HepG2 (cell line): ENCODE measurements at regions not wholly inside any gene's neighbourhood (a gene's known extent, or its start where the extent isn't known, plus 50 kb on each side); places are given as distances from the start of the nearest gene placed in this dataset.

Experiments
- ATAC-seq: fragments of 200-7000 bp; cut with Tn5 transposase; 3 replicates; pipeline ENCODE4 v1.9.1; 2020; ENCODE audit warnings: mild to moderate bottlenecking, moderate library complexity
- BruUV-seq: library from RNA; stranded (reverse); fragments of 400-500 nt; replicated peaks from 2 replicates; lab custom pipeline; 2021; lab: Mats Ljungman, UMichigan
- CTCF ChIA-PET: fragments of 300-600 bp; formaldehyde crosslinking; extraction: SDS; loops from one replicate; lab custom pipeline; 2021; ENCODE audit warnings: low total read pairs, inconsistent platforms, low intra/inter-chr PET ratio; lab: Yijun Ruan, JAX
- POLR2A ChIA-PET: fragments of 350-600 bp; sonication (Branson Sonifier 250); formaldehyde crosslinking; loops from one replicate; lab custom pipeline; 2020; ENCODE audit warnings: antibody characterized with exemption, inconsistent platforms; lab: Yijun Ruan, JAX
- DNase-seq: peaks from one replicate; pipeline ENCODE4 v3.0.0-alpha.2; 2015; ENCODE audit warnings: low spot score
- FAIRE-seq: peaks from 3 replicates; lab custom pipeline; 2011; peaks lifted over from hg19 to GRCh38; lab: Jason Lieb, UNC
- H2AFZ ChIP-seq: one replicate; pipeline ENCODE4 v1.6.1; 2011; ENCODE audit warnings: low read length, inconsistent platforms
- H3K27ac ChIP-seq: fragments of 300-600 bp; 3 replicates; pipeline ENCODE4 v1.8.0; 2011; ENCODE audit warnings: mixed run types, mild to moderate bottlenecking, mixed read lengths, low read length, inconsistent platforms; ENCODE audit not compliant: insufficient read depth; ENCODE audit errors: extremely low read length
- H3K27me3 ChIP-seq, 2 experiments: fragments of 200-600 bp in 1 of 2; 2 replicates in 1 of 2; 3 replicates in 1 of 2; pipeline versions ENCODE4 v1.6.0 to v1.8.0; 2011; ENCODE audit warnings: low read length in 2 of 2, mild to moderate bottlenecking in 2 of 2, moderate library complexity in 2 of 2, inconsistent platforms in 1 of 2; ENCODE audit not compliant: insufficient read depth in 2 of 2, control insufficient read depth in 1 of 2
- H3K36me3 ChIP-seq, 2 experiments: fragments of 200-600 bp in 1 of 2; replicated peaks in 1 of 2; 2 replicates in 1 of 2; 3 replicates in 1 of 2; pipeline versions ENCODE4 v1.5.1 to v1.8.0; 2011; ENCODE audit warnings: low read length in 2 of 2, inconsistent platforms in 1 of 2; ENCODE audit not compliant: insufficient read depth in 2 of 2, control insufficient read depth in 1 of 2
- H3K4me1 ChIP-seq: 2 replicates; pipeline ENCODE4 v1.5.1; 2012; ENCODE audit warnings: low read length, inconsistent platforms; ENCODE audit not compliant: insufficient read depth
- H3K4me2 ChIP-seq: 2 replicates; pipeline ENCODE4 v1.6.0; 2011; ENCODE audit warnings: low read depth, low read length, inconsistent platforms
- H3K4me3 ChIP-seq, 3 experiments: fragments of 200-600 bp in 1 of 3; sonication (generic), shearing (Covaris generic) in 1 of 3; replicated peaks in 1 of 3; 2 replicates each; pipeline ENCODE4 v1.5.1; 2011 to 2016; ENCODE audit warnings: low read length in 3 of 3, inconsistent platforms in 2 of 3, low read depth in 2 of 3, mild to moderate bottlenecking in 2 of 3, control low read depth in 1 of 3, mixed read lengths in 1 of 3; ENCODE audit not compliant: insufficient read depth in 1 of 3
- H3K79me2 ChIP-seq: one replicate; pipeline ENCODE4 v1.6.1; 2011; ENCODE audit warnings: low read length, inconsistent platforms; ENCODE audit not compliant: insufficient read depth
- H3K9ac ChIP-seq: 2 replicates; pipeline ENCODE4 v1.6.0; 2011; ENCODE audit warnings: mild to moderate bottlenecking, low read depth, low read length, inconsistent platforms; ENCODE audit not compliant: insufficient read depth
- H3K9me3 ChIP-seq: 2 replicates; pipeline ENCODE4 v1.5.1; 2012; ENCODE audit warnings: mild to moderate bottlenecking, low read length
- H4K20me1 ChIP-seq: 2 replicates; pipeline ENCODE4 v1.6.0; 2011; ENCODE audit warnings: inconsistent platforms, mild to moderate bottlenecking, low read length, moderate library complexity; ENCODE audit not compliant: insufficient read depth
- DBP ChIP-seq: sonication (generic); formaldehyde crosslinking; IDR thresholded peaks from 2 replicates; pipeline ENCODE4 v1.4.0; 2020; ENCODE audit warnings: missing genetic modification reagents; ENCODE audit errors: not compliant biosample characterization
- MLX ChIP-seq: IDR thresholded peaks from 2 replicates; pipeline ENCODE4 v1.6.1; 2016
- ZFP36L1 ChIP-seq: sonication (generic); formaldehyde crosslinking; IDR thresholded peaks from 2 replicates; pipeline ENCODE4 v1.8.0; 2022; ENCODE audit warnings: mild to moderate bottlenecking, missing genetic modification reagents, moderate library complexity
- ZNF251 ChIP-seq: sonication (generic); formaldehyde crosslinking; IDR thresholded peaks from 2 replicates; pipeline ENCODE4 v1.9.0; 2021; ENCODE audit warnings: mild to moderate bottlenecking, missing genetic modification reagents
- ZNF331 ChIP-seq: sonication (generic); formaldehyde crosslinking; IDR thresholded peaks from 2 replicates; pipeline ENCODE4 v1.4.0; 2020; ENCODE audit warnings: missing genetic modification reagents
- ZNF407 ChIP-seq: sonication (generic); formaldehyde crosslinking; IDR thresholded peaks from one replicate; pipeline ENCODE4 v1.5.1; 2020; ENCODE audit warnings: mild to moderate bottlenecking, missing genetic modification reagents; ENCODE audit errors: not compliant biosample characterization
- ZNF549 ChIP-seq: sonication (generic); formaldehyde crosslinking; IDR thresholded peaks from 2 replicates; pipeline ENCODE4 v1.5.0; 2020; ENCODE audit warnings: missing genetic modification reagents
- ZNF609 ChIP-seq: sonication (generic); formaldehyde crosslinking; IDR thresholded peaks from 2 replicates; pipeline ENCODE4 v1.4.0; 2020; ENCODE audit warnings: mild to moderate bottlenecking, missing genetic modification reagents, borderline replicate concordance
- ZNF782 ChIP-seq: sonication (generic); formaldehyde crosslinking; IDR thresholded peaks from 2 replicates; pipeline ENCODE4 v1.4.0; 2020; ENCODE audit warnings: missing genetic modification reagents, mild to moderate bottlenecking, borderline replicate concordance
- ZSCAN29 ChIP-seq: sonication (generic); formaldehyde crosslinking; conservative IDR thresholded peaks from 2 replicates; pipeline ENCODE4 v1.4.0; 2020; ENCODE audit warnings: mild to moderate bottlenecking, missing genetic modification reagents
- WGBS: methylation state at CpG from one replicate; pipeline ENCODE4 v1.1.6; 2017; ENCODE audit warnings: low lambda C conversion rate; 5-methylcytosine and 5-hydroxymethylcytosine counted together
- in situ Hi-C: cut with HindIII; loops from 2 replicates; pipeline ENCODE4 v1.10.0; 2017; ENCODE audit warnings: low pct_unique_long_range_greater_than_20kb; ENCODE audit not compliant: extremely low pct_ligation_motif_present
- intact Hi-C: fragments of 100-400 bp; cut with micrococcal nuclease; formaldehyde crosslinking; loops from one replicate; pipeline ENCODE4 v1.10.0; 2022; ENCODE audit not compliant: unreplicated experiment

GRCh38 chr3:148147903-148148302, 549.8 kb upstream of the AGTR1 start:
- WGBS: 0% methylated on average over 2 of the region's 2 CpGs
- ATAC-seq (no peak), DNase-seq (no peak), FAIRE-seq (no peak)
- H3K9me3 ChIP-seq: no peaks in the 10 kb centered on the region
- no peaks in the 10 kb centered on the region for H3K79me2 ChIP-seq
- intact Hi-C loops (no loop called here), in situ Hi-C loops (no loop called here)
- no peaks in the 10 kb centered on the region for H3K27me3 ChIP-seq
- H2AFZ ChIP-seq: no peak overlapping the region
- POLR2A ChIA-PET: no interaction called here
- no peak overlapping the region for H3K4me2 ChIP-seq
- H3K9ac ChIP-seq: no peak overlapping the region
- H3K36me3 ChIP-seq: no peaks in the 10 kb centered on the region
- H3K27ac ChIP-seq: no peak overlapping the region
- BruUV-seq: no TSS peak
- H3K4me3 ChIP-seq: no peak overlapping the region
- no peaks in the 10 kb centered on the region for H4K20me1 ChIP-seq
- CTCF ChIA-PET: no interaction called here
- no peaks in the 10 kb centered on the region for H3K4me1 ChIP-seq
- TF ChIP-seq DBP (CRISPR knock-in tag) (no peak), ZSCAN29 (no peak), ZNF331 (CRISPR knock-in tag) (no peak), ZNF549 (CRISPR knock-in tag) (no peak), MLX (CRISPR knock-in tag) (no peak), ZNF782 (CRISPR knock-in tag) (no peak), ZNF251 (no peak), ZFP36L1 (no peak), ZNF407 (CRISPR knock-in tag) (no peak), ZNF609 (CRISPR knock-in tag) (no peak)
